Central memory CD8-positive, alpha-beta T cell (primary cell): ENCODE measurements at regions not wholly inside any gene's neighbourhood (a gene's known extent, or its start where the extent isn't known, plus 50 kb on each side); places are given as distances from the start of the nearest gene placed in this dataset.
A peak's percentile ranks its signal among the peaks of the same experiment; 100 is the strongest.
"Not testable (repeated sequence)": the region's sequence is repeated elsewhere in the genome, so short reads cannot be mapped to it uniquely, and the experiment has no call there.

ENCODE experiments used
- ATAC-seq: fragments of 150-1000 bp; cut with Tn5 transposase; replicated peaks from 2 replicates; pipeline ENCODE4 v1.10.0; 2022; ENCODE audit warnings: mild to moderate bottlenecking, moderate FRiP score, moderate number of reproducible peaks; ENCODE audit not compliant: poor library complexity, severe bottlenecking; ENCODE audit errors: extremely low read depth
- DNase-seq, 2 donors: peaks; one replicate each; pipeline ENCODE4 v3.0.0; 2021; ENCODE audit warnings: low spot score in 2 of 2
- H3K27ac Mint-ChIP-seq: one replicate; pipeline ENCODE4 v1.8.0; 2022; ENCODE audit warnings: low read depth, mild to moderate bottlenecking, moderate library complexity, mixed read lengths
- H3K27me3 Mint-ChIP-seq: one replicate; pipeline ENCODE4 v1.8.0; 2022; ENCODE audit warnings: mixed read lengths
- H3K36me3 Mint-ChIP-seq: one replicate; pipeline ENCODE4 v1.8.0; 2022; ENCODE audit warnings: mild to moderate bottlenecking, moderate library complexity, mixed read lengths; ENCODE audit not compliant: insufficient read depth
- H3K4me1 Mint-ChIP-seq: one replicate; pipeline ENCODE4 v1.8.0; 2022; ENCODE audit warnings: mixed read lengths
- H3K4me3 Mint-ChIP-seq: one replicate; pipeline ENCODE4 v1.8.0; 2022; ENCODE audit warnings: mild to moderate bottlenecking, moderate library complexity, mixed read lengths
- H3K9me3 Mint-ChIP-seq: one replicate; pipeline ENCODE4 v1.8.0; 2022; ENCODE audit warnings: mixed read lengths

DNA sequence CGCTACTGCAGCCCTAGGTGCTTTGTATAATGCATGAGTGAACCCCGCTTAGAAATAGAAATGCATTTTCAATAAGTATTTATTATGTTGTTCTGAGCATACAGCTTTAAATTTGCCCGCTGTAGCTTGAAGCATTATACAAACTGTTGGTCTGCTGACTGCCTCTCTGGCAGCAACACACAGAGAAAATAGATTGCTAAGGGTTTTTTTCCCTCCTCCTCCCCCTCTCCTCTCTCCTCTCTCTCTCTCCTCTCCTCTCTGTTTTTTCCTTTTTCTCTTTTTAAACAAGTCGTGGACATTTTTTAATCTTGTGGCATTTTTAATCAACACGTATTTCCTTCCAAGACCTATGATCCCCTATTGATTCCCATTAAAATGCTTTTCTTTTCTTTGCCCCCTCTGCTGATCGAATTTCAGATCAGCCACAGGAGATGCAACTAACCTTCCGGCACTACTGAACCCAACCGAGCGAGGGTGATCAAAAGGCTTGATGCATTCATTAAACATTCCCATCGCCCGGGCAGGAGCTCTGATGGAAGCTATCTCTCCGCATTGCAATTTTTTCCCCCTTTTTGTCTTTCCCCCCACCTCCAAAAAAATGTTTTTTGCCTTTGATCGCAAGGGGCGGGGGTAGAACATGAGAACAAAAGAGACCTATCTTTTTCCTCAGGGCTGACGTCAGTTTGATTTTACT is 90.7 kb upstream of the ARID1B start:
- H3K4me3 Mint-ChIP-seq = peak overlapping the region; percentile 80
- H3K27me3 Mint-ChIP-seq = peaks cover 10% of the 10 kb centered on the region
- no peaks in the 10 kb centered on the region for H3K9me3 Mint-ChIP-seq
- peaks cover 10% of the 10 kb centered on the region for H3K36me3 Mint-ChIP-seq
- H3K4me1 Mint-ChIP-seq = peaks cover 15% of the 10 kb centered on the region
- H3K27ac Mint-ChIP-seq = peak overlapping the region; percentile 85
- DNase-seq (peak in 1 of 2 donors; percentile 23), ATAC-seq (peak; percentile 60)

DNA sequence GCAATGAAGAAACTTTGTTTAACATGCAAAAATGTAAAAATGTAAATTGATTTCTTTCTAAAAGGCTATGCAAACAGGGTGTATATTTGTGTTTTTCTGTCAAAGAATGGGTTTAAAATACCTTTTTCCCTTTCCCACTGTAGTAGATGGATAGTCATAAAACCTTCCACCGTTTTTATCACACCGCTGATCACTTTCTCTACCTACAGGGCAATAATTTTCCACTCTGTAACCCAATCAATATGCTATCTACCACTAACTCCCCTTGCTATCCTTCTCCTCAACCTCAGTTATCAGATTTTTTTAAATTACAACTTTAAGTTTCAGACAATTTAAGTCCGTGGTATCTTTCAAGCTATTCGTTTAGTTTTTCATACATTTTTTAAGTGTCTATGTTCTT is 91.4 kb upstream of the ARID1B start:
- H3K27ac Mint-ChIP-seq = peak overlapping the region; percentile 85
- H3K4me3 Mint-ChIP-seq = peak overlapping the region; percentile 80
- H3K27me3 Mint-ChIP-seq = peaks cover 10% of the 10 kb centered on the region
- DNase-seq (no peak), ATAC-seq (no peak)
- H3K9me3 Mint-ChIP-seq = no peaks in the 10 kb centered on the region
- H3K4me1 Mint-ChIP-seq = peaks cover 15% of the 10 kb centered on the region
- H3K36me3 Mint-ChIP-seq = peaks cover 10% of the 10 kb centered on the region

DNA sequence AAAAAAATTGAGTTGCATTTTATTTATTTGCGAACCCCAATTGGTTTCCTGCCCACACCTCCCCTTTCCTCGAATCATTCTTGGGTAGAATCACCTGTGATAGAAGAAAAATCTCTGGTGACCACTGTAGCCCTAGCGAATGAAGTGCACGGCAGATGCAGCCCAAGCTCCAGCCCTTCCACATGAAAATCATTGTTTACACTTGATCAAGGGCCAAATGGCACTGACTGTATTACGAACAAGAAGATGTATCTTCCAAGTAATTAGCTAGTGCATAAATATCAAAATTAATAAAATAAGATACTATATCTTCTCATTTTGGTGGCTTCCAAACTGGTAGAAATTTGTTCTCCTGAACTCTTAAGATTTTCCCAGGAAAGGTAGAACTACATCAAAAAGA is 93.4 kb upstream of the ARID1B start:
- Mint-ChIP-seq H3K36me3 (peaks cover 10% of the 10 kb centered on the region), H3K4me1 (peaks cover 15% of the 10 kb centered on the region), H3K4me3 (no peak overlapping the region), H3K27me3 (peaks cover 10% of the 10 kb centered on the region), H3K27ac (no peak overlapping the region), H3K9me3 (no peaks in the 10 kb centered on the region)
- ATAC-seq (no peak), DNase-seq (no peak)

DNA sequence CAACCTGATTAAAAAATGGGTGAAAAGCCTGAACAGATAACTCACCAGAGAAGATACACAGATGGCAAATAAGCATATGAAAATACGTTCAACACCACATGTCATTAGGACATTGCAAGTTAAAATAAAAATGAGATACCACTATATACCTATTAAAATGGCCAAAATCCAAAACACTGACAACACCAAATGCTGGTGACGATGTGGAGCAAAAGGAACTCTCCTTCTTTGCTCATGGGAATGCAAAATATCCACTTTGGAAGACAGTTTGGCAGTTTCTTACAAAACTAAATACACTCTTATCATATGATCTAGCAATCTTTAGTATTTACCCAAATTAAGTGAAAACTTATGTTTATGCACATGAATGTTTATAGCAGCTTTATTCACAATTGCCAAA is 100.5 kb upstream of the ARID1B start:
- ATAC-seq (no peak), DNase-seq (no peak)
- H3K27me3 Mint-ChIP-seq = peaks cover 27% of the 10 kb centered on the region
- H3K4me1 Mint-ChIP-seq = no peaks in the 10 kb centered on the region
- H3K36me3 Mint-ChIP-seq = no peaks in the 10 kb centered on the region
- H3K9me3 Mint-ChIP-seq = no peaks in the 10 kb centered on the region
- H3K4me3 Mint-ChIP-seq = no peak overlapping the region
- no peak overlapping the region for H3K27ac Mint-ChIP-seq

DNA sequence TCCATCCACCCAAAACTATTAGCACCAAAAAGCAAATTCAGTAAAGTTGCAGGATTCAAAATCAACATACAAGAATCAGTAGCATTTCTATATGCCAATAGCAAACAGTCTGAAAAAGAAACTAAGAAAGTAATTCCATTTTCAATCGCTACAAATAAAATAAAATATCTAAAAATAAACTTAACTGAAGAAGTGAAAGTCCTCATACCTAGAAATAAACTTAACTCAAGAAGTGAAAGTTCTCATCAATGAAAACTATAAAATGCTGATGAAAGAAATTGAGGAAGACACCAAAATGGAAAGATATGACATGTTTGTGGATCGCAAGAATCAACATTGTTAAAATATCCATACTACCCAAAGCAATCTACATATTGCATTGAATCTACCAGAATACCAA is 103.0 kb upstream of the ARID1B start:
- H3K4me3 Mint-ChIP-seq = no peak overlapping the region
- ATAC-seq = no peak

DNA sequence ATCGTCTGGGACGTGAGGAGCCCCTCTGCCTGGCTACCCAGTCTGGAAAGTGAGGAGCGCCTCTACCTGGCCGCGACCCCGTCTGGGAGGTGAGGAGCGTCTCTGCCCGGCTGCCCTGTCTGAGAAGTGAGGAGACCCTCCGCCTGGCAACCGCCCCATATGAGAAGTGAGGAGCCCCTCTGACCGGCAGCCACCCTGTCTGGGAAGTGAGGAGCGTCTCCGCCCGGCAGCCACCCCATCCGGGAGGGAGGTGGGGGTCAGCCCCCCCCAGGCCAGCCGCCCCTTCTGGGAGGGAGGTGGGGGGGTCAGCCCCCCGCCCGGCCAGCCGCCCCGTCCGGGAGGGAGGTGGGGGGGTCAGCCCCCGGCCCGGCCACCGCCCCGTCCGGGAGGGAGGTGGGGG is 107.1 kb upstream of the ARID1B start:
- not testable (repeated sequence) for H3K4me1 Mint-ChIP-seq

More for the DNA sequence above, 103.0 kb upstream of the ARID1B start:
- Mint-ChIP-seq H3K27ac (no peak overlapping the region), H3K27me3 (peaks cover 27% of the 10 kb centered on the region), H3K9me3 (no peaks in the 10 kb centered on the region), H3K36me3 (no peaks in the 10 kb centered on the region), H3K4me1 (no peaks in the 10 kb centered on the region)
- DNase-seq = no peak

DNA sequence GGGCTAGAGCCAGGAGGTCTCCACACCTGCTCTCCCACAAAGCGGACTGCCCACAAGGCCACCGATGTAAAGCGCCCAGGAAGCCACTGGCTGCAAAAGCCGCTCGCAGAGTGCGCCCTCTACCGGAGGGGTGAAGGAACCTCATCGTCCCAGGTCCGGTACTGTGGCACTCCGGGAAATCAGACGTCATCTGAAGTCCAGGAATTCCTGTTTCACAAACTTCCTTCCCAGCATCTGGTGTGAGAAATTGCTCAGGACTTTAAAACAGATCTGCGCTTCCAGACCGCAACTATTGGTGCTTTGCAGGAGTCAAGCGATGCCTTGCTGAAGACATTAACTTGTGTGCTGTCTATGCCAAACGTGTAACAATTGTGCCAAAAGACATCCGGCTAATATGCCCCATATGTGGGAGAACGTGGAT is 115.1 kb upstream of the ARID1B start:
- Mint-ChIP-seq H3K9me3 (no peaks in the 10 kb centered on the region), H3K4me3 (no peak overlapping the region), H3K4me1 (no peaks in the 10 kb centered on the region), H3K36me3 (no peaks in the 10 kb centered on the region), H3K27ac (no peak overlapping the region), H3K27me3 (peaks cover 80% of the 10 kb centered on the region)
- ATAC-seq (no peak), DNase-seq (no peak)

More for the DNA sequence above, 107.1 kb upstream of the ARID1B start:
- H3K27ac Mint-ChIP-seq, H3K4me3 Mint-ChIP-seq, H3K9me3 Mint-ChIP-seq, DNase-seq, ATAC-seq, H3K36me3 Mint-ChIP-seq: not testable (repeated sequence)
- H3K27me3 Mint-ChIP-seq = peaks cover 40% of the 10 kb centered on the region

DNA sequence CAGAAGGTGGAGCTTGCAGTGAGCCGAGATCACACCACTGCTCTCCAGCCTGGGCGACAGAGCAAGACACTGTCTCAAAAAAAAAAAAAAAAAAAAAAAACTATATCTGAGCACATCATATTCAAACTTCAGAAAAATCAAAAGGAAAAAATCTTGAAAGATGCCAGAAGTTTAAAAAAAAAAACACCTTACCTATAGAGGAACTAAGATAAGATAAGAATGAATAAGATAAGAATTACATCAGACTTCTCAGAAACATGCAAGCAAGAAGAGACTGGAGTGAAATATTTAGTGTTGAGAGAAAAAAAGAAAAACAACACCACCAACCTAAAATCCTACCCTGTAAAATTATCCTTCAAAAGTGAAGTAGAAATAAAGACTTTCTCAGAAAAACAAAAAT is 116.8 kb upstream of the ARID1B start:
- Mint-ChIP-seq H3K27me3 (peaks cover 64% of the 10 kb centered on the region), H3K4me3 (no peak overlapping the region), H3K4me1 (no peaks in the 10 kb centered on the region), H3K27ac (no peak overlapping the region), H3K9me3 (no peaks in the 10 kb centered on the region), H3K36me3 (no peaks in the 10 kb centered on the region)
- DNase-seq (no peak), ATAC-seq (no peak)

DNA sequence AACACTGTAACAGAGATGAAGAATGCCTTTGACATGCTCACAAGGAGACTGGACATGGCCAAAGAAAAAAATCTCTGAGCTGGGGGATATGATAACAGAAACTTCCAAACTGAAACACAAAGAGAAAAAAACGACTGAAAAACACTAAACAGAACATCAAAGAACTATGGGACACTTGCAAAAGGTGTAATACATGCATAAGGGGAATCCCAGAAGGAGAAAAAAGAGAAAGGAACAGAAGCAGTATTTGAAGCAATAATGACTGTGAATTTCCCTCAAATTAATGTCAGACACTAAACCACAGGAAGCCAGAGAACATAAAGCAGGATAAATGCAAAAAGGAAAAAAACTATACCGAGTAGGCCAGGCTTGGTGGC is 117.4 kb upstream of the ARID1B start:
- no peak for ATAC-seq
- Mint-ChIP-seq H3K27ac (no peak overlapping the region), H3K4me3 (no peak overlapping the region), H3K27me3 (peaks cover 58% of the 10 kb centered on the region), H3K4me1 (no peaks in the 10 kb centered on the region), H3K9me3 (no peaks in the 10 kb centered on the region), H3K36me3 (no peaks in the 10 kb centered on the region)
- no peak for DNase-seq

DNA sequence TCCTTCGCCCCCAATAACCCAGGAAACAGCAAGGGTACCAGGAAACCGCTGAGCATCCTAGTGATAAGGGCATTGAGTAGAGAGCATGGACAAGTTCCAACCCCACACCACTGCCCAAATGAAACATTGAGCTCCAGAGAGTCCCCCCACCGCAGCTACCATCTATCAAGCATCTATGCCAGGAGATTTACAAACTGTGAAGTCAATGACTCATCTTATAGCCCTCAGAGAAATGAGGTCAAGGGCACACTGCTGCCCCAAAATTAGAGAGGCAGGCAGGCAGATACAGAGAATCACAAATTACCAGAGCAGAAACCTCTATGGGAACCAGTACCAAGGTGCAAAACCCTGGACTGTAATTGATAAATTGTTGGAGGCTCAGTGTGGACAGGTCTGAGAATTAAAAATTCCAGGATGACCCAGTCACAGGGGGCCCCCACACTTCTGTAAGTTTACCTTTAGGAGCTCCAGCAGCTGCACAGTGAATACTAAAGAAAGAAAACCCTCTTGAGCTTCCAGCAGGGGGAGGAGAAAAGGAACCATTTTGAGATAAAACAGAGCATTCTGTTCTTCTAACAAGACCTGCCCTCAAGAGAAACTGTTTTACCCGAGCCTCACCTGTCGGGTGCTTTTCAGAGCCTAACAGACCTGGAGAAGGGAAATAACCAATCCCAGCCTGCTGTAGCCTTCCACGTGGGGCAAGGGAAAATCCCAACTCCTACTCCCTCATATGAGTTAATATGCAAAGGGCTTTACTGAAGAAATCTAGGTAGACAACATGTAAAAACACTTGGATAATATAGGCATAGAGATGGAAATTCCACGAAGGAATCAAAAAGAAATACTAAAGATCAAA is 118.0 kb upstream of the ARID1B start:
- no peaks in the 10 kb centered on the region for H3K36me3 Mint-ChIP-seq
- no peaks in the 10 kb centered on the region for H3K4me1 Mint-ChIP-seq
- DNase-seq = no peak
- peaks cover 56% of the 10 kb centered on the region for H3K27me3 Mint-ChIP-seq
- H3K9me3 Mint-ChIP-seq = no peaks in the 10 kb centered on the region
- no peak overlapping the region for H3K27ac Mint-ChIP-seq
- H3K4me3 Mint-ChIP-seq = no peak overlapping the region
- ATAC-seq = no peak

DNA sequence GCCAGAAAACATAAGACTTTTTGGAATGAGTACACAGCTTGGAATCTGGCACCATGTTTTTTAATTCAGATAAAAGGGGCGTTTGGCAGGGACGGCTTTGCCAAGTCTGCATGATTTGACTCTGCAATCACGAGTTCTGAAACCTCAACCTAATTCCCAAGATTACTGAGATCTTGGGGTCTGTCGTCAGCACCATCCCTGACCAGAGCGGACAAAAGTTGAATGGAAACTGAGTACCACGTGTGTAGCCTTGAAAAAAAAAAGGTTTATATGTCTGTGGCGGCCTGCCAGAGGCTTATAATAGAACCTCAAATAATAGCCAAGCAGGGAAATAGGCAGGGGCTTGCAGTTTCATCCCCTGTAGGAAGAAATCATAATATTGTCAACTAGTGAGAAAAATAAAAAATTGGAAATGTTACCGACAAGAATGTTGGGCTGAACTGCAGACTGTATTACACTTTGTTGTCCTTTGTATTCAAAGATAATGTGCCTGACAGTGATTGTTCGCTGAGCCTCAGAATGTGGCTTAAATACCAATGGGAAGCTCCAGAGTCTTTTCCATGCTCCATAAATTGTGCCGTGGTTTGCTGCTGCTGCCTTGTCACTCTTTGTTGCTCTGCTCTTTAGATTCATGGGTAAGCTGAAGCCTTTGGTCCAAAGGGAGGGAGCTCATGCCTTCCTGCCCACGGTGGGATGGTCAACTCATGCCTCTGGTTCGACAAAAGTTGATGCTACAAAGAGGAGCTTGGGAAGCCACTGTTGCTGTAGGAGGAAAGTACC is 118.8 kb upstream of the ARID1B start:
- ATAC-seq = no peak

DNA sequence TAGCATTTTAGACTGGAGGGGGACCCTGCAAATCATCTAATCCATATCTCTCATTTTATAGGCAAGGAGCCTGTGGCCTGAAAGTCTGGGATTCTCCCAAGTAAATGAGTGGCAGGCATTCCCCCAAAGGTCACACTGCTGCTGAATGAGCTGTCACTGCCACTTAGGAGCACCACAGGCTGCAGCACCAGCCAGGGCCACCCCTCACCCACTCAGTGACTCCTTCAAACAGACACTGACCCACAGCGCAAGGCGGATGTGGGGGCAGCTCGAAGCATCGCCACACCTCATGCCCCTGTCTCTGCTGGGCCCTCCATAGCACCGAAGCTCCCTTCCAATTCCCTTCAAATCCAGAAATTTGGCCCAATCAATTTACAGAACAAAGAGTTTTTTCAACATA is 119.9 kb upstream of the ARID1B start:
- Mint-ChIP-seq H3K4me3 (no peak overlapping the region), H3K36me3 (no peaks in the 10 kb centered on the region), H3K4me1 (no peaks in the 10 kb centered on the region), H3K9me3 (no peaks in the 10 kb centered on the region), H3K27me3 (peaks cover 55% of the 10 kb centered on the region), H3K27ac (no peak overlapping the region)
- ATAC-seq (no peak), DNase-seq (no peak)

More for the DNA sequence above, 118.8 kb upstream of the ARID1B start:
- Mint-ChIP-seq H3K27ac (no peak overlapping the region), H3K9me3 (no peaks in the 10 kb centered on the region), H3K27me3 (peaks cover 56% of the 10 kb centered on the region), H3K4me3 (no peak overlapping the region), H3K4me1 (no peaks in the 10 kb centered on the region), H3K36me3 (no peaks in the 10 kb centered on the region)
- no peak for DNase-seq
